OCI-LY1 (cell line): ENCODE measurements at regions not wholly inside any gene's neighbourhood (a gene's known extent, or its start where the extent isn't known, plus 50 kb on each side); places are given as distances from the start of the nearest gene placed in this dataset.

Source experiments
- H2AFZ ChIP-seq: fragments of 200-600 bp; sonication (generic), shearing (Covaris generic); 2 replicates; pipeline ENCODE4 v1.6.0; 2014; ENCODE audit warnings: antibody characterized with exemption, mild to moderate bottlenecking, low read length
- H3F3A ChIP-seq: fragments of 200-600 bp; sonication (generic), shearing (Covaris generic); 2 replicates; pipeline ENCODE4 v1.6.0; 2014; ENCODE audit warnings: mild to moderate bottlenecking, antibody characterized with exemption, low read length, moderate library complexity; ENCODE audit not compliant: insufficient read depth
- H3K27ac ChIP-seq: fragments of 200-600 bp; sonication (generic); 2 replicates; pipeline ENCODE4 v1.5.1; 2014; ENCODE audit warnings: low read length, mixed run types, mild to moderate bottlenecking, low read depth; ENCODE audit not compliant: poor library complexity, severe bottlenecking
- H3K27me3 ChIP-seq: fragments of 200-600 bp; sonication (generic); 2 replicates; pipeline ENCODE4 v1.6.0; 2014; ENCODE audit warnings: antibody characterized with exemption, mild to moderate bottlenecking, low read length, moderate library complexity; ENCODE audit not compliant: insufficient read depth
- H3K36me3 ChIP-seq: fragments of 200-600 bp; sonication (generic); 2 replicates; pipeline ENCODE4 v1.6.1; 2014; ENCODE audit warnings: mild to moderate bottlenecking, antibody characterized with exemption, low read length, moderate library complexity, mixed read lengths; ENCODE audit not compliant: insufficient read depth
- H3K4me1 ChIP-seq: fragments of 200-600 bp; sonication (generic); 2 replicates; pipeline ENCODE4 v1.5.1; 2014; ENCODE audit warnings: mild to moderate bottlenecking, low read length, moderate library complexity; ENCODE audit not compliant: insufficient read depth, severe bottlenecking
- H3K4me2 ChIP-seq: fragments of 200-600 bp; sonication (generic), shearing (Covaris generic); 2 replicates; pipeline ENCODE4 v1.6.1; 2014; ENCODE audit warnings: low read length
- H3K4me3 ChIP-seq: fragments of 200-600 bp; sonication (generic); 2 replicates; pipeline ENCODE4 v1.5.1; 2014; ENCODE audit warnings: low read length, low read depth, mild to moderate bottlenecking, mixed read lengths; ENCODE audit not compliant: poor library complexity, severe bottlenecking
- H3K79me2 ChIP-seq: fragments of 200-600 bp; shearing (Covaris generic); 2 replicates; pipeline ENCODE4 v1.6.1; 2016; ENCODE audit warnings: mixed run types, low read length, mixed read lengths; ENCODE audit not compliant: insufficient read depth
- H3K9ac ChIP-seq: fragments of 200-600 bp; sonication (generic), shearing (Covaris generic); 2 replicates; pipeline ENCODE4 v1.6.1; 2014; ENCODE audit warnings: mild to moderate bottlenecking, low read length, mixed read lengths
- H3K9me2 ChIP-seq: fragments of 200-600 bp; sonication (generic), shearing (Covaris generic); 2 replicates; pipeline ENCODE4 v1.6.1; 2014; ENCODE audit warnings: low read depth, mild to moderate bottlenecking, low read length, mixed read lengths
- H3K9me3 ChIP-seq: fragments of 200-600 bp; shearing (Covaris generic); 2 replicates; pipeline ENCODE4 v1.6.1; 2014; ENCODE audit warnings: low read length, mixed read lengths
- H4K20me1 ChIP-seq: fragments of 200-600 bp; sonication (generic), shearing (Covaris generic); 2 replicates; pipeline ENCODE4 v1.6.0; 2016; ENCODE audit warnings: mild to moderate bottlenecking, low read length; ENCODE audit not compliant: insufficient read depth
- EZH2 ChIP-seq: fragments of 200-600 bp; sonication (generic), shearing (Covaris generic); IDR thresholded peaks from 2 replicates; pipeline ENCODE4 v1.8.0; 2017; ENCODE audit warnings: borderline replicate concordance, mixed run types, mild to moderate bottlenecking, antibody characterized with exemption, low read length, moderate library complexity, mixed read lengths
- TF ChIP-seq, protein P1 (sequence below): fragments of 200-600 bp; sonication (generic), shearing (Covaris generic); IDR thresholded peaks from 2 replicates; pipeline ENCODE4 v1.5.1; 2017; ENCODE audit warnings: mild to moderate bottlenecking, antibody characterized with exemption, low read length, moderate library complexity, mixed read lengths

DNA sequence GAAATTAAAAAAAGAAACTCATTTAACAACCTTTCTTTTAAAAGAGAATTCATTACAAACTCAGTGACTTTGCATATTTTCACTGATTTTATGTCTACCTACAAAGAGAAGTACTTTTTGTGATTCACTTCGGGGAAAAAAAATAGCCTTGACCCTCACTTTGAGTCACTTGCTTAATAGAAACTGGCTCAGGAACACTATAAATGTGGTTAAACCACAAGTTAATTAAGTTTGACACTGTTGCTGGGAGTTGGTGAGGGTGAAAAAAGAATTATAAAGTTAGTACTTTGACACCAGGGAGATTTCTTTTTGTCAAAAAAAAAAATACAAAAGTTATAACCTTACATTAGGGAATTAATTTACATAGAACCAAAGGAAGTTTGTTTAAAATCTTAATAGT is 810.9 kb downstream of the NR2F2 start:
- Histone ChIP-seq H3K4me3 (no peak overlapping the region), H3K4me2 (no peak overlapping the region), H3K27ac (no peak overlapping the region), H2AFZ (no peak overlapping the region), H3K79me2 (no peaks in the 10 kb centered on the region), H3K36me3 (no peaks in the 10 kb centered on the region), H3K9me3 (no peaks in the 10 kb centered on the region), H4K20me1 (no peaks in the 10 kb centered on the region), H3K9me2 (no peaks in the 10 kb centered on the region), H3K4me1 (no peaks in the 10 kb centered on the region), H3K27me3 (no peaks in the 10 kb centered on the region), H3F3A (no peaks in the 10 kb centered on the region), H3K9ac (no peak overlapping the region)
- no peak for TF ChIP-seq EZH2
- TF ChIP-seq, protein P1, sequence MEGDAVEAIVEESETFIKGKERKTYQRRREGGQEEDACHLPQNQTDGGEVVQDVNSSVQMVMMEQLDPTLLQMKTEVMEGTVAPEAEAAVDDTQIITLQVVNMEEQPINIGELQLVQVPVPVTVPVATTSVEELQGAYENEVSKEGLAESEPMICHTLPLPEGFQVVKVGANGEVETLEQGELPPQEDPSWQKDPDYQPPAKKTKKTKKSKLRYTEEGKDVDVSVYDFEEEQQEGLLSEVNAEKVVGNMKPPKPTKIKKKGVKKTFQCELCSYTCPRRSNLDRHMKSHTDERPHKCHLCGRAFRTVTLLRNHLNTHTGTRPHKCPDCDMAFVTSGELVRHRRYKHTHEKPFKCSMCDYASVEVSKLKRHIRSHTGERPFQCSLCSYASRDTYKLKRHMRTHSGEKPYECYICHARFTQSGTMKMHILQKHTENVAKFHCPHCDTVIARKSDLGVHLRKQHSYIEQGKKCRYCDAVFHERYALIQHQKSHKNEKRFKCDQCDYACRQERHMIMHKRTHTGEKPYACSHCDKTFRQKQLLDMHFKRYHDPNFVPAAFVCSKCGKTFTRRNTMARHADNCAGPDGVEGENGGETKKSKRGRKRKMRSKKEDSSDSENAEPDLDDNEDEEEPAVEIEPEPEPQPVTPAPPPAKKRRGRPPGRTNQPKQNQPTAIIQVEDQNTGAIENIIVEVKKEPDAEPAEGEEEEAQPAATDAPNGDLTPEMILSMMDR, result no peak

GRCh38 chr15:97141871-97142270 is 811.4 kb downstream of the NR2F2 start:
- Histone ChIP-seq H3K27ac (no peak overlapping the region), H4K20me1 (no peaks in the 10 kb centered on the region), H3F3A (no peaks in the 10 kb centered on the region), H3K9ac (no peak overlapping the region), H3K79me2 (no peaks in the 10 kb centered on the region), H3K9me2 (no peaks in the 10 kb centered on the region), H3K4me3 (no peak overlapping the region), H2AFZ (no peak overlapping the region), H3K27me3 (no peaks in the 10 kb centered on the region), H3K4me1 (no peaks in the 10 kb centered on the region), H3K36me3 (no peaks in the 10 kb centered on the region), H3K4me2 (no peak overlapping the region), H3K9me3 (no peaks in the 10 kb centered on the region)
- no peak for TF ChIP-seq EZH2
- TF ChIP-seq, protein P1, result no peak

DNA sequence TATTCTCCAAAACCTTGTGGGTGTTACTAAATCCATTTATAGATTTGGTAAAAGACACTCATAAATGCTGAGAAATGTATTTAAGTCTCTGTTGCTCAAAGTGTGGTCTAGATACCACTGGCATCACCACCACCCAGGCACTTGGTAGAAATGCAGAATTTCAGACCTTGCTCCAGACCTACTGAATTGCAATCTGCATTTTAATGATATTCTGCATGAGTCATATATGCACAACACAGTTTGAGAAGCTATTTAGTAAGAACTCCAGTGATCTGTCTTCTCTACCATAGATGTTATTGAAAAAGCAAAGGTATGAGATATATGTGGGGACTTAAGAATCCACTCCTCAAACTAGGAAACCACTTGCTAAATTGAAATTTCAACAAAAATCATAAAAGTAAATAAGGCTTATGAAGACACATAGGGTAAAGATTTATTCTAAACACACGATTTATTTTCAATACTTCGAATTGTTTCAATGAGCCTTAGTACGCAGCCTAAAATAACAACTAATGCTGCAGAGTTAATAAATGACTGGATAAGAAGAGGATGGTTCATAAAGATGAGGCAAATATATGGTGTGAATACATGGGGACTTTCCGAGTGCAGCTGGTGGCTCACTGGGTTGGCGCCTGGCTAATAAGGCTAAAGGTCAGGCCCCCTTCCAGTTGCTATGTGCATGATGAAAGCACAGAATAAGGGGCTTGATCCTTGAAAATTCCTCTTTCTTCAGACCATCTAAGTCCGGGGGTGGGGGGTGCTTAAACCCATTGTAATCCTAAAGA is 813.3 kb downstream of the NR2F2 start:
- Histone ChIP-seq H3K4me2 (no peak overlapping the region), H3K9me2 (no peaks in the 10 kb centered on the region), H3K4me1 (no peaks in the 10 kb centered on the region), H3F3A (no peaks in the 10 kb centered on the region), H3K27ac (no peak overlapping the region), H3K27me3 (no peaks in the 10 kb centered on the region), H3K9ac (no peak overlapping the region), H3K4me3 (no peak overlapping the region), H4K20me1 (no peaks in the 10 kb centered on the region), H2AFZ (no peak overlapping the region), H3K36me3 (no peaks in the 10 kb centered on the region), H3K9me3 (no peaks in the 10 kb centered on the region), H3K79me2 (no peaks in the 10 kb centered on the region)
- TF ChIP-seq EZH2, result no peak
- TF ChIP-seq, protein P1, result no peak
